Amniotic stem cell (primary cell): ENCODE measurements at regions not wholly inside any gene's neighbourhood (a gene's known extent, or its start where the extent isn't known, plus 50 kb on each side); places are given as distances from the start of the nearest gene placed in this dataset.

Experiments used
- DNase-seq: peaks from one replicate; lab custom pipeline; 2025; lab: John Stamatoyannopoulos, UW

- no peak for DNase-seq
Measured at GRCh38 chr20:60636417-60636816, 615.6 kb upstream of the CDH4 start.

- DNase-seq: no peak
Measured at GRCh38 chr20:60637801-60638200, 614.3 kb upstream of the CDH4 start.

DNA sequence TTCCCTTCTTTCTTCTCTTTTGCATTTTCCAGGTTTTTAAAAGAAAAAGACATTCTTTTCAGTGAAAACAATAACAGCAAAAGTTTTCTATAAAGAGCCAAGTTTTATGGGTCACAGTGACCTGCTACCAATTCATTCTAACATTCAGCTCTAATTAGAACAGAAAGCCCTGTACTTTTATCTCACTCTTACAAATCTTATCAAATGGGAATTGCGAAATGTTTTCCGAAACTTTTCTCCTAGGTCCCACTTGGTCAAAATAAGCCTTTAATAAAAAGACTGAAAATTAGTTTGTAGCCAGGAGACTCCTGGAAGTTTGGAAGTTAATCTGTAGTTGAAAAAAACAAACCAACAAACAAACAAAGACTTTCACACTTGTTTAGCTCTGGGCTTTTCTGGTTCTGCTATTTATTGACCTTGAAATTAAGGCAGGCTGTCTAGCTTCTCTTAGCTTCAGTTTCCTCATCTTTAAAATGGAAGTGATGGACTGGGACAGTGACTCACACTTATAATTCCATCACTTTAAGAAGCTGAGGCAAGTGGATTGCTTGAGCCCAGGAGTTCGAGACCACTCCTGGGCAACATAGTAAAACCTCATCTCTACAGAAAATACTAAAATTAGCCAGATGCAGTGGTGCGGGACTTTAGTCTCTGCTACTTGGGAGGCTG is 613.5 kb upstream of the CDH4 start:
- DNase-seq: no peak

DNA sequence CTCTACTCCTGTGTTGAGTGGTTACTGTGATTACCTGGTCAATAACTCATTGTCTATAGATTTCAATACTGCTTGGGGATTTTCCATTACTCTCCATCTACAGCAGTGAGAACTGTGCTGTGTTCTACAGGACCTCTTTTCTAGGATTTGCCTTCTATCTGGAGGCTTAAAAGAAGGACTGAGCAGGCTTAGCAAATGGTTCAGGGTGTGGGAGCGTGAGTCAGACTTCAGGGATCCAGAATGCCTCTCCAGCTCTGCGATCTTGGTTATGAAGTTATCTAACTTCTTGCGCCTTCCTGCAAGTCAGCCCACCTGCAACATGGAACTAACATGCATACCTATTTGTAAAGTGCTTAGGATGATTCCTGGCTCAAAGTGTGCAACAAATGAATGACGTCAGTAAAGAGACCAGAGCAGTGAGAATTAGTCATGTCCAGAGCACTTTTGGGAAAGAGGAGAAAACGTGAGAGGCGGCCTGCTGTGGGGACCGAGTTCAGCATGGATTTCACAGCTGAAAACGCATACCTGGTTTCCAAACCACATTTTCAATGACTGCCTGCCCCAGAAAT is 610.1 kb upstream of the CDH4 start:
- no peak for DNase-seq

DNA sequence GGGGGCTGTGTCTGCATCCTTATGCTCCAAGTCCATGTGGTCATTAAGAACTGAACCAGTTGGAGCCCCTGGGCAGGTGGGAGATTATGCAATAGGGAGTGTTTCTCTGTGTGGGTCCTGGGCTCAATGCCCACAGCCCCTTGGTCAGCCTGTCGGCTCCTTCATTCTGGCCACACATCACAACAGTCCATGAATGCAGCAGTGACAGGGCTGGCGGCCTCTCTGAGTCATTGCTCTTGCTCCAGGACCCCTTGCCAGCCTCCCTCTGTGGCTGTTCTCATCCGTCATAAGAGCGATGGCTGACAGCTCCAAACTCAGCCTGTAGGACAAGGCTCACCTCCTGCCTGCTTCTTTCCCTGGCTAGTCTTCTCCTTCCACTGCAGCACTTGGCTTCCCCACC is 609.5 kb upstream of the CDH4 start:
- DNase-seq: no peak

DNA sequence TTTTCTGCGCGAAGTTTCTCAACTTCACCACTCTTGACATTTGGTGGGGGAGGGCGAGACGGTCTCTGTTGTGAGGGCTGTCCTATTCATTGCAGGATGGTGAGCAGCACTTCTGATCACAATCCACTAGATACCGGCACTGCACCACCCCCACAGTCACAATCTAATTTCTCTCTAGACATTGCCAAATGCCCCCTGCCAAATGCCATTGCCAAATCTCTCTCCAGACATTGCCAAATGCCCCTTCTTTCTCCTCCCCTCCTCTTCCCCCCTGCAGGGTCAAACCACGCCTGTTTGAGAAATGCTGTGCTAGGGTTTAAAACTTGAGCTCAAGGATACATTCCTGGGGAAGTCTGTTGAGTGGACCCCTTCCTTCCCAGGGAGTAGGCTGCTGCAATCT is 603.5 kb upstream of the CDH4 start:
- DNase-seq: no peak

DNA sequence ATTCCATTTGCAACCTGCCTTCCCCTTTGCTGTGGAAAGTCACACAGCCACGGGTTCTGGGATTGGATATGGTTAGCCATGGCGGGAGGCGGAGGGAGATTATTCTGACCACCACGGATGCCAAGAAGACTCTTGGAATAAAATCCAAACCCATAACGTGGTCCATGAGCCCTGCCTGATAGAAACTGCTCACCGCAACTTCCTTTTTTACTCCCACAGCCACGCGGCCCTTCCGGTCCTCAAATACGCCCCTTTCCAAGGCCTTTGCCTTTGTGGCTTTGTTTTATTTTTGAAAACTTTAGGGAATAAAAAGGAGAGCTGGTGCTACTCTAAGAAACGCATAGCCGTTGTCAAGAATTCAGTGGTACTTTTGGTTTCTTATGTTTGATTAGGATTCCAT is 602.5 kb upstream of the CDH4 start:
- no peak for DNase-seq

DNA sequence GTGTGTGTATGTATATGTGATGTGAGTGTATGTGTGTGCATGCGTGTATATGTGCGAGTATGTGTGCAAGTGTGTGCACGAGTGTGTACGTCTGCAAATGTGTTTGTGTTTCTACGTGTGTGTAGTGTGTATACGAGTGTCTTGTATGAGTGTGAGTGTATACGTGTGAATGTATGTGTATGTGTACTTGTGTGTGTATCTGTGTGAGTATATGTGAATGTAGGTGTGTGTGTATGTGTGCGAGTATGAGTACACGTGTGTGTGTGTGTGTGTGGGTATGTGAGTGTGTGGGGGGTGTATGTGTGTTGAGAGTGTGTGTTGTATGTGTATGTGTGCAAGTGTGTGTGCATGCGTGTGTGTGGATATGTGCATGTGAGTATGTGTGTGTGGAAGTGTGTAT is 602.0 kb upstream of the CDH4 start:
- no peak for DNase-seq

DNA sequence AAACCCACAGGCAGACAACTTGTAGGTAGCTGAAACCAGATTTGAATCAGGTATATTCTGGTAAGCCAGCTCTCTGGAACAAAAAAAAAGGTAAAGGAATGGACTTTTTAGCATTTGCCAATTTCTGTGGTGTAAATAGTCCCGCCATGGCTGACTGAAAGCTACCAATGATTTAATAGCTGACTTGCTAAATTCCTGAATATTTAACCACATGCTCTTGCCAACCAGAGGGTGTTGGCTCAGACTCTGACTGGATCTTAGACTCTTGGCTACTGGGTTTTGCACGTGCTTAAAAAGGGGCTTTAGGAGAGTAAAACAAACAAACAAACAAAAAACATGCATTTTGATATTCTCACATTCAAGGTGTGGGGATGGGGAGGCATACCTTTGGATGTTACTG is 600.0 kb upstream of the CDH4 start:
- DNase-seq: no peak

- DNase-seq: no peak
Measured at GRCh38 chr20:60652615-60653014, 599.4 kb upstream of the CDH4 start.

DNA sequence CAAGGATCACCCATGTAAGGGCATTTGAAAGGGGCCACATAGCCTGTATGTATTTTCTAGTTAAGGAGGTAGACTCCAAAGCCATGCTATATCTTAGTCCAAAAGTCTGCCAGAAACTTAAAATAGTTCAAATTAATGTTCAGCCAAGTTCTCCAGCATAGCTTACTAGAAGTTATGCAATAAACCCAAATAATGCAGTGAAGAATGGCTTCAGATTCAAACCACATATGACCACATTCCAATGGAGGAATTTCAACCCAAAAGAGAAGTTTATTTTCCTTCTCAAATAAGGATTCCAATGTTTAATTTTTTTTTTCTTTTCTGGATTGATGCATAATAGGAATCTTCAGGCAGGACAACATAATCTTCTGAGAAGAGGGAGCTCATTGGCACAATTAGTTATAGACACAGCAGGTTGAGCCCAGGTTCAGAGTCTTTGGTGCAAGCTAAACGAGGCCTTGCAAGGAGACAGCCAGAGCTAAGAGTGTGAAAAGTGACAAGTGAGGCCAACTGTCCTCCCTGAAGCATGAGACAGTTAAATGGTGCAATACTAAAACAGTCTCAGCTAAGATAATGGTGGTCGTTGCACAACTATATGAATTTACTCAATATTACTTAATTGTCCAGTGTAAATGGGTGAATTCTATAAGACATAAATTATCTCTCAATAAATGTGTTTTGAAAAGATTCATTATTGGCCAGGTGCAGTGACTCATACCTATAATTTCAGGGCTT is 598.8 kb upstream of the CDH4 start:
- no peak for DNase-seq

GRCh38 chr20:60658681-60659080 is 593.4 kb upstream of the CDH4 start:
- DNase-seq: no peak

GRCh38 chr20:60659240-60659639 is 592.8 kb upstream of the CDH4 start:
- no peak for DNase-seq

GRCh38 chr20:60662307-60662706 is 589.8 kb upstream of the CDH4 start:
- no peak for DNase-seq

DNA sequence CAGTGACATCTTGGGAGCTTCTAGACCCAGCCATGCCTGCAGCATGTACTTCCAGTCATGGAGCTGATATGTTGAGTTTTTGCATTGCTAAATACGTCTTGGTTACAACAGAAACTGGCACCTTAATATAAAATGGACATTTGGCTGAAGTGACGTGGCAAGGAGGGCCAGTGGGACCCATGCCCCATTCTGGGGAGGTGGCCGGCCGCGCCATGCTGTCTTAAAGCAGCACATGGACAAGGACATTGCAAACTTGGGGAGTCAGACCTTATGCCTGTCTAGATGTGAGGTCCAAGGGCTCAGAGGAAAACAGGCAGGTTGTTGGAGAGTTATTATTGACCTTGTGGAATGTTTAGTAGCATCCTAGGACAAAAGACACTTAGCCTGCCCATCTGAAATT is 588.0 kb upstream of the CDH4 start:
- DNase-seq: no peak

DNA sequence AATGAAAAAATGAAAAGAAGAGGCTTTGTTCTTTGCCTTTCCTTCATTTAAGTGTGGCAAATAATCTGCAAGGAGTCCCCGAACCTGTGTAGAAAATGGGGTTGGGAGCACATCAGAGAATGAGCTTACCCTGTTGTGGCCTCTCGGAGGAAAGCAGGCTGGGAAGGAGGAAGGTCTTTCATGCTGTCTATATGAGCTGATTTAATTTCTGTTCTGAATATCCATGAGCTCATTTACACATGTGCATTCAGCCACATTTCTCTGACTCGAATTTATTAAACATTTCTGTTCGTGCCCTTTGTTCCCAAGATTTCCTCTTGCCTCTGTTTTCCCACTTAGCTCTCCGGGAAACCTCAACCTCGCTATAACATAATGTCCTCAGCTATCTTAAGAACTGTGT is 584.4 kb upstream of the CDH4 start:
- no peak for DNase-seq

DNA sequence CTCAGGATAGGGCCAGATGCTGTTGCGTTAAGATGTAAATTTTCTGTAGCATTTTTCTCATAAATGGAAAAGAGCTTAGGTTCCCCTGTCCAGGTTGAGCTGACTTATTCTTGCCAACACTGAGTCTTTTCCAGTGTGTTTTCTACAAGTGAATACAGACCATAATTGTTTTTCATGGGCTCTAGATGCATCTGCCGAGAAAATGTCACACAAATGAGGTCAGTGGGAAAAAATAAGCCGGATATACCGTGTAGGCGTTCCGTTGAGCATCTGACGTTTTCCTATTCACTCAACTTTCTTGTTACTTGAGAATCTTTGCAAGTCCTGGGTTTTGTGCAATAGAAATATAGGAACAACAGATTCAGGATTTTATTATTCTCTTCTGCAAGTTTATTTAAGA is 582.9 kb upstream of the CDH4 start:
- DNase-seq: no peak

DNA sequence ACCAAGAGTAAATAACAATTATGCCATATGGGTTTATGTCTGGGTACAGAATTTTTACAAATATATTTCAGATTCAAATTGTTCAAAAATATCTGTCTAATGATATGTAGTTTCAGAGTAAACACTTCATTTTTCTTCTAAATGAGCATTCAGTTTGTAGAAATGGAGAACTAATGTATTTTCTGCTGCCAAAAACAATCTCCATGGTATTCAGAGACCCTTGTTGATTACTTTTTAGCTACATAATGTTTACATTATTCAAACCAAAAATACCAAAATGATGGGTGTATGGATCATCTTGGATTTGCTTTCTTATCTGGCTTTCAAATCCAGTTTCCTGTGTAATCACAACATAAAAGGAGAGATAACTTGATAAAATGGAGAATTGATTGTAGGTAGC is 576.0 kb upstream of the CDH4 start:
- no peak for DNase-seq

GRCh38 chr20:60677819-60678218 is 574.2 kb upstream of the CDH4 start:
- no peak for DNase-seq

DNA sequence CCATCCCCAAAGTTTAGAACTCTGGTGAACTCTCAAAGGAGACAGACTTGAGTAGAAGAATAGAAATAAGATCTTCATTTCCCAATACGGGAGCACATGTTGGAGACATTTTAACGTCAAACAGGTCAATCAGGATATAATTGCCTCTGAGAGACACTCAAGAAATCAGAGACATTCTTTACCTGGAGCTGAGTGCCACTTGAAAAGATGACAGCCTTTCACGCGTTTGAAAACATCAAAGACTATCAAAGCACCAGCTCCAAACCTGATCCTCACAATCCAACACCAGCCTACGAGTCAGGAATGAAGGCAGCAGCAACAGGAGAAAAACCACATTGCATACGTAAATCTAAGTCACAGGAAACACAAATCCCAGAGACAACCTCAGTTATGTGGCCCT is 571.5 kb upstream of the CDH4 start:
- DNase-seq: no peak

GRCh38 chr20:60687213-60687612 is 564.8 kb upstream of the CDH4 start:
- no peak for DNase-seq

DNA sequence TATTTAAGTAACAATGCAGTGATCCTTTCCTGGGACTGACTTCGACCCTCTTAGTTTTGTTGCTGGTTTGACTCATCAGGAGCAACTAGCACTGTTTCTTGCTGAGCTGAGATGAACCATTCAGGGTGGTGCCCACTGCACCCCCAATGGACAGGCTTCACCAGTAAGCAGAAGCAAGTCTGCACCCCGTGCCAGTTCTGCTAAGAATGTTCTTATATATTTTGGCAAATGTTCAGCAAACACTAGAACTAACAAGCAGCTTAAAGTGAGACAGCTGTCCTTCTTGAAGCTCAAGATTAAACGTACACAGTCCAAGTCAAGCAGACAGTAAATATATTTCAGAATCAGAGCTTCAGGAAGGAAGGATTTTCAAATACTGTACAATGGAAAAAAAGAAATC is 561.3 kb upstream of the CDH4 start:
- no peak for DNase-seq

GRCh38 chr20:60691966-60692615 is 560.0 kb upstream of the CDH4 start:
- DNase-seq: no peak
